H9 (cell line): ENCODE measurements at regions not wholly inside any gene's neighbourhood (a gene's known extent, or its start where the extent isn't known, plus 50 kb on each side); places are given as distances from the start of the nearest gene placed in this dataset.

Experiments
- DNase-seq: peaks from one replicate; pipeline ENCODE4 v3.0.0-alpha.2; 2017
- H2AFZ ChIP-seq: one replicate; pipeline ENCODE4 v1.6.1; 2013; ENCODE audit warnings: mild to moderate bottlenecking, low read length, control low read depth, moderate library complexity
- H2AK5ac ChIP-seq: 2 replicates; pipeline ENCODE4 v1.6.1; 2013; ENCODE audit warnings: low read length, control low read depth, mixed read lengths; ENCODE audit not compliant: insufficient read length
- H2BK120ac ChIP-seq: one replicate; pipeline ENCODE4 v1.6.1; 2013; ENCODE audit warnings: low read depth, mild to moderate bottlenecking, low read length, control low read depth, inconsistent platforms; ENCODE audit not compliant: poor library complexity, severe bottlenecking
- H2BK12ac ChIP-seq: 2 replicates; pipeline ENCODE4 v1.6.1; 2013; ENCODE audit warnings: low read length, control low read depth, mixed read lengths, low read depth; ENCODE audit not compliant: insufficient read length
- H2BK15ac ChIP-seq: 2 replicates; pipeline ENCODE4 v1.6.1; 2013; ENCODE audit warnings: low read depth, low read length, control low read depth
- H2BK20ac ChIP-seq: one replicate; pipeline ENCODE4 v1.6.1; 2013; ENCODE audit warnings: low read depth, mild to moderate bottlenecking, low read length, control low read depth, inconsistent platforms; ENCODE audit not compliant: poor library complexity, severe bottlenecking
- H2BK5ac ChIP-seq: 2 replicates; pipeline ENCODE4 v1.6.1; 2013; ENCODE audit warnings: low read length, control low read depth, mixed read lengths; ENCODE audit not compliant: insufficient read length
- H3K14ac ChIP-seq: 2 replicates; pipeline ENCODE4 v1.6.1; 2013; ENCODE audit warnings: low read length, control low read depth; ENCODE audit not compliant: insufficient read depth
- H3K18ac ChIP-seq: 2 replicates; pipeline ENCODE4 v1.6.1; 2013; ENCODE audit warnings: low read depth, mild to moderate bottlenecking, mixed read lengths, low read length, control low read depth; ENCODE audit not compliant: insufficient read length
- H3K23ac ChIP-seq: 2 replicates; pipeline ENCODE4 v1.6.1; 2013; ENCODE audit warnings: low read length, control low read depth, mixed read lengths, low read depth; ENCODE audit not compliant: insufficient read length
- H3K23me2 ChIP-seq: 2 replicates; pipeline ENCODE4 v1.6.1; 2013; ENCODE audit warnings: low read depth, mild to moderate bottlenecking, mixed read lengths, low read length, control low read depth; ENCODE audit not compliant: insufficient read length, poor library complexity, severe bottlenecking
- H3K27ac ChIP-seq: 2 replicates; pipeline ENCODE4 v1.5.1; 2013; ENCODE audit warnings: low read length, control low read depth, mixed read lengths, low read depth; ENCODE audit not compliant: insufficient read length
- H3K27me3 ChIP-seq: 2 replicates; pipeline ENCODE4 v1.6.1; 2013; ENCODE audit warnings: low read length, control low read depth, inconsistent platforms; ENCODE audit not compliant: insufficient read depth
- H3K4ac ChIP-seq: 2 replicates; pipeline ENCODE4 v1.6.1; 2013; ENCODE audit warnings: low read depth, mild to moderate bottlenecking, control low read depth, inconsistent platforms, low read length, moderate library complexity
- H3K4me1 ChIP-seq: 2 replicates; pipeline ENCODE4 v1.6.1; 2013; ENCODE audit warnings: low read length, control low read depth, inconsistent platforms; ENCODE audit not compliant: insufficient read depth
- H3K4me2 ChIP-seq: 2 replicates; pipeline ENCODE4 v1.6.1; 2013; ENCODE audit warnings: low read length, control low read depth, mixed read lengths; ENCODE audit not compliant: insufficient read length, insufficient read depth
- H3K56ac ChIP-seq: 2 replicates; pipeline ENCODE4 v1.6.1; 2013; ENCODE audit warnings: low read depth, mild to moderate bottlenecking, mixed read lengths, low read length, control low read depth; ENCODE audit not compliant: insufficient read length
- H3K79me1 ChIP-seq: 2 replicates; pipeline ENCODE4 v1.6.1; 2013; ENCODE audit warnings: low read depth, mild to moderate bottlenecking, moderate library complexity, low read length, control low read depth, inconsistent platforms; ENCODE audit not compliant: insufficient read depth, poor library complexity, severe bottlenecking
- H3K79me2 ChIP-seq: 2 replicates; pipeline ENCODE4 v1.6.1; 2013; ENCODE audit warnings: low read length, control low read depth, inconsistent platforms; ENCODE audit not compliant: insufficient read depth
- H3K9ac ChIP-seq: 2 replicates; pipeline ENCODE4 v1.6.1; 2013; ENCODE audit warnings: low read length, control low read depth, mixed read lengths; ENCODE audit not compliant: insufficient read length; ENCODE audit errors: extremely low read depth
- H3K9me3 ChIP-seq: one replicate; pipeline ENCODE4 v1.6.1; 2013; ENCODE audit warnings: low read depth, low read length, inconsistent platforms; ENCODE audit not compliant: control insufficient read depth
- H3T11ph ChIP-seq: one replicate; pipeline ENCODE4 v1.6.1; 2013; ENCODE audit warnings: mild to moderate bottlenecking, low read length, control low read depth, inconsistent platforms
- H4K20me1 ChIP-seq: one replicate; pipeline ENCODE4 v1.6.1; 2013; ENCODE audit not compliant: control insufficient read depth, insufficient read length, insufficient read depth
- H4K5ac ChIP-seq: 2 replicates; pipeline ENCODE4 v1.6.1; 2013; ENCODE audit warnings: low read depth, mild to moderate bottlenecking, mixed read lengths, low read length, control low read depth; ENCODE audit not compliant: insufficient read length
- H4K8ac ChIP-seq: replicated peaks from 2 replicates; pipeline ENCODE4 v1.6.1; 2013; ENCODE audit warnings: low read length, control low read depth, mixed read lengths, low read depth; ENCODE audit not compliant: insufficient read length
- H4K91ac ChIP-seq: 2 replicates; pipeline ENCODE4 v1.6.1; 2013; ENCODE audit warnings: low read depth, mild to moderate bottlenecking, moderate library complexity, mixed read lengths, low read length, control low read depth; ENCODE audit not compliant: insufficient read length
- H3K27ac Mint-ChIP-seq, 3 experiments: 2 replicates in 2 of 3; 3 replicates in 1 of 3; pipeline ENCODE4 v1.8.0; 2020 to 2021; ENCODE audit warnings: mixed read lengths in 3 of 3, mild to moderate bottlenecking in 1 of 3, moderate library complexity in 1 of 3
- H3K27me3 Mint-ChIP-seq: 2 replicates; pipeline ENCODE4 v1.8.0; 2021; ENCODE audit warnings: low read depth, mild to moderate bottlenecking, moderate library complexity, mixed read lengths
- H3K36me3 Mint-ChIP-seq, 3 experiments: 2 replicates in 2 of 3; 3 replicates in 1 of 3; pipeline ENCODE4 v1.8.0; 2020 to 2021; ENCODE audit warnings: low read depth in 3 of 3, mixed read lengths in 3 of 3; ENCODE audit not compliant: insufficient read depth in 1 of 3
- H3K4me1 Mint-ChIP-seq, 2 experiments: 2 replicates each; pipeline ENCODE4 v1.8.0; 2020; ENCODE audit warnings: mixed read lengths in 2 of 2
- H3K4me3 Mint-ChIP-seq, 2 experiments: 2 replicates in 1 of 2; 3 replicates in 1 of 2; pipeline ENCODE4 v1.8.0; 2020 to 2021; ENCODE audit warnings: mild to moderate bottlenecking in 2 of 2, mixed read lengths in 2 of 2, moderate library complexity in 1 of 2
- H3K9me3 Mint-ChIP-seq, 2 experiments: 2 replicates in 1 of 2; 3 replicates in 1 of 2; pipeline ENCODE4 v1.8.0; 2020; ENCODE audit warnings: mild to moderate bottlenecking in 2 of 2, mixed read lengths in 2 of 2, moderate library complexity in 1 of 2
- WGBS: extraction: QIAGEN DNeasy Blood & Tissue Kit; methylation state at CpG from one replicate; pipeline ENCODE4 v1.1.7; 2013; ENCODE audit warnings: missing lambda C conversion rate, low lambda C conversion rate, mixed read lengths; ENCODE audit not compliant: insufficient read length; ENCODE audit errors: extremely low coverage; 5-methylcytosine and 5-hydroxymethylcytosine counted together
- TF ChIP-seq, protein P1 (sequence below): fragments of 200-600 bp; sonication (generic); conservative IDR thresholded peaks from 3 replicates; pipeline ENCODE4 v1.8.0; 2021; ENCODE audit warnings: antibody characterized with exemption, mild to moderate bottlenecking

DNA sequence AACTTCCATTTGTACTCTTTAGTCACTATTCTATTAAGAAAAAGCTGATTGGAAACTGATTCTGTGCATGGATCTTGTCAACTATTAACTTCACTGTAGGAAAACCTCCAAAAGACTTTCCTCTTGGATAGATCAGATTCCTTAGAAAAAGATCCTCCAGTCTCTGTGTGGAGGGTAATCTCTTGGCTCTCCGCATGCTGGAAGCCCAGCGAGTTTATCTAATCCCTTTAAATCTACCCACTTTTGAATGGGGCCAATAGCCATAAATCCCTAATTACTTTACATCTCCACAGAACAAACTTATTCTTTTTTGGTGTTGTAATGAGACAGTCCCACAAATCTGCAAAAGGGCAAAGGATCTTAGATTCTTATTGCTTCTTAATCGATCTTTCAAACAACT lies 1206.4 kb upstream of the ADGRL4 start:
- H3K56ac ChIP-seq = no peak overlapping the region
- no peak overlapping the region for H3K9ac ChIP-seq
- H3K23me2 ChIP-seq = no peaks in the 10 kb centered on the region
- no peaks in the 10 kb centered on the region for H3K9me3 ChIP-seq
- H3K79me1 ChIP-seq = no peaks in the 10 kb centered on the region
- H3K4ac ChIP-seq = no peak overlapping the region
- no peak overlapping the region for H3K18ac ChIP-seq
- no peaks in the 10 kb centered on the region for H3K79me2 ChIP-seq
- H2AK5ac ChIP-seq = no peak overlapping the region
- H3K23ac ChIP-seq = no peak overlapping the region
- Mint-ChIP-seq H3K27ac (0 out of 7 replicates have a peak overlapping the region, but pooled peaks of 1 of the 3 experiments have one; percentile 5), H3K9me3 (no peaks in the 10 kb centered on the region), H3K4me1 (peaks cover 3 to 10% of the 10 kb centered on the region in 2 experiments; a peak in 2 of 4 replicates), H3K4me3 (no peak overlapping the region), H3K36me3 (no peaks in the 10 kb centered on the region), H3K27me3 (no peaks in the 10 kb centered on the region)
- H3K27me3 ChIP-seq = no peaks in the 10 kb centered on the region
- H2BK20ac ChIP-seq = no peak overlapping the region
- no peak overlapping the region for H3T11ph ChIP-seq
- H2BK15ac ChIP-seq = no peak overlapping the region
- H3K27ac ChIP-seq = no peak overlapping the region
- WGBS = no CpG with 5 or more reads among the region's 3 CpGs
- H2BK120ac ChIP-seq = no peak overlapping the region
- no peak overlapping the region for H2BK5ac ChIP-seq
- H4K8ac ChIP-seq = no peak overlapping the region
- no peak overlapping the region for H4K91ac ChIP-seq
- TF ChIP-seq, protein P1, sequence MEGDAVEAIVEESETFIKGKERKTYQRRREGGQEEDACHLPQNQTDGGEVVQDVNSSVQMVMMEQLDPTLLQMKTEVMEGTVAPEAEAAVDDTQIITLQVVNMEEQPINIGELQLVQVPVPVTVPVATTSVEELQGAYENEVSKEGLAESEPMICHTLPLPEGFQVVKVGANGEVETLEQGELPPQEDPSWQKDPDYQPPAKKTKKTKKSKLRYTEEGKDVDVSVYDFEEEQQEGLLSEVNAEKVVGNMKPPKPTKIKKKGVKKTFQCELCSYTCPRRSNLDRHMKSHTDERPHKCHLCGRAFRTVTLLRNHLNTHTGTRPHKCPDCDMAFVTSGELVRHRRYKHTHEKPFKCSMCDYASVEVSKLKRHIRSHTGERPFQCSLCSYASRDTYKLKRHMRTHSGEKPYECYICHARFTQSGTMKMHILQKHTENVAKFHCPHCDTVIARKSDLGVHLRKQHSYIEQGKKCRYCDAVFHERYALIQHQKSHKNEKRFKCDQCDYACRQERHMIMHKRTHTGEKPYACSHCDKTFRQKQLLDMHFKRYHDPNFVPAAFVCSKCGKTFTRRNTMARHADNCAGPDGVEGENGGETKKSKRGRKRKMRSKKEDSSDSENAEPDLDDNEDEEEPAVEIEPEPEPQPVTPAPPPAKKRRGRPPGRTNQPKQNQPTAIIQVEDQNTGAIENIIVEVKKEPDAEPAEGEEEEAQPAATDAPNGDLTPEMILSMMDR = no peak
- no peak overlapping the region for H4K5ac ChIP-seq
- no peaks in the 10 kb centered on the region for H3K4me1 ChIP-seq
- no peak overlapping the region for H2AFZ ChIP-seq
- DNase-seq = no peak
- H3K4me2 ChIP-seq = no peak overlapping the region
- H2BK12ac ChIP-seq = no peak overlapping the region
- no peaks in the 10 kb centered on the region for H4K20me1 ChIP-seq
- H3K14ac ChIP-seq = no peak overlapping the region
